Right lobe of liver (tissue), 6 donors: ENCODE measurements at regions not wholly inside any gene's neighbourhood (a gene's known extent, or its start where the extent isn't known, plus 50 kb on each side); places are given as distances from the start of the nearest gene placed in this dataset.

Experiments used
- ATAC-seq, 4 donors: fragments of 200-7000 bp; cut with Tn5 transposase; one replicate each; pipeline ENCODE4 v1.9.1; 2020; ENCODE audit warnings: mild to moderate bottlenecking in 4 of 4, moderate library complexity in 4 of 4
- DNase-seq, 3 donors: peaks; one replicate each; pipeline ENCODE4 v3.0.0-alpha.2; 2020
- H3K27ac ChIP-seq, 3 donors: fragments of 200-600 bp; one replicate each; pipeline ENCODE4 v1.8.0; 2022
- H3K27me3 ChIP-seq, 2 donors: fragments of 200-600 bp; one replicate each; pipeline ENCODE4 v1.8.0; 2022
- H3K36me3 ChIP-seq, 4 donors: fragments of 200-600 bp; sonication (generic) in 1 of 4; one replicate each; pipeline versions ENCODE4 v1.5.1 to v1.8.0; 2017 to 2022; ENCODE audit warnings: control low read depth in 1 of 4
- H3K4me1 ChIP-seq, 4 donors: fragments of 200-600 bp; sonication (generic) in 1 of 4; one replicate each; pipeline versions ENCODE4 v1.5.1 to v1.8.0; 2017 to 2022; ENCODE audit warnings: control low read depth in 1 of 4
- H3K4me3 ChIP-seq, 3 donors: fragments of 200-600 bp; one replicate each; pipeline ENCODE4 v1.8.0; 2022
- H3K9me3 ChIP-seq, 4 donors: fragments of 200-600 bp; sonication (generic) in 1 of 4; one replicate each; pipeline versions ENCODE4 v1.5.1 to v1.8.0; 2017 to 2022; ENCODE audit warnings: control low read depth in 1 of 4
- CTCF ChIP-seq, 4 donors: fragments of 200-600 bp in 3 of 4; fragments of 450-650 bp in 1 of 4; IDR thresholded peaks; one replicate each; pipeline versions ENCODE4 v1.5.1 to v1.8.0; 2016 to 2022; ENCODE audit warnings: antibody characterized with exemption in 4 of 4, mild to moderate bottlenecking in 2 of 4
- POLR2A ChIP-seq: fragments of 450-650 bp; IDR thresholded peaks from one replicate; pipeline ENCODE4 v1.6.1; 2017; ENCODE audit warnings: antibody characterized with exemption, mild to moderate bottlenecking
- WGBS: methylation state at CpG from one replicate; pipeline ENCODE4 v1.1.6; 2018; ENCODE audit warnings: low coverage, low lambda C conversion rate; ENCODE audit not compliant: insufficient coverage; ENCODE audit errors: missing lambda C conversion rate; 5-methylcytosine and 5-hydroxymethylcytosine counted together
- intact Hi-C, 2 donors: fragments of 100-400 bp; cut with DNase I; formaldehyde crosslinking; loops; one replicate each; pipeline versions ENCODE4 v1.11.2 to v1.14.1; 2022
- donor health status: DM: no; HTN: yes; CAD: no.
- donor health status: DM: no; HTN: no; CAD: no.
- donor health status: DM: no; HTN: no; CAD: no.
- donor health status: DM: no; HTN: yes; CAD: no.
- donor health status: DM: no; HTN: yes; CAD: no.

GRCh38 chrX:39017716-39018115 lies 216.5 kb downstream of the MID1IP1 start:
- no peak for ATAC-seq
- no peak overlapping the region for H3K27ac ChIP-seq
- no peak for DNase-seq
- H3K36me3 ChIP-seq: no peaks in the 10 kb centered on the region
- H3K27me3 ChIP-seq: no peaks in the 10 kb centered on the region
- H3K9me3 ChIP-seq: no peaks in the 10 kb centered on the region
- H3K4me1 ChIP-seq: peaks cover 0 to 13% (median 0%) of the 10 kb centered on the region in 4 donors
- 24% methylated on average over 5 of the region's 6 CpGs for WGBS
- TF ChIP-seq POLR2A (no peak), CTCF (IDR thresholded peaks at IDR 0.05) (no peak)
- intact Hi-C loops: no loop called here
- H3K4me3 ChIP-seq: no peak overlapping the region

- no peak for ATAC-seq
- WGBS: 63% methylated on average over 2 of the region's 3 CpGs
These were observed 217.3 kb downstream of the MID1IP1 start for GRCh38 chrX:39018541-39018940.

GRCh38 chrX:39019056-39019455 lies 217.8 kb downstream of the MID1IP1 start:
- Histone ChIP-seq H3K4me1 (peaks cover 0 to 13% (median 0%) of the 10 kb centered on the region in 4 donors), H3K4me3 (no peak overlapping the region), H3K27ac (no peak overlapping the region), H3K36me3 (no peaks in the 10 kb centered on the region), H3K9me3 (no peaks in the 10 kb centered on the region), H3K27me3 (no peaks in the 10 kb centered on the region)
- DNase-seq (no peak), ATAC-seq (no peak)
- intact Hi-C loops: no loop called here
- WGBS: 68% methylated on average over 10 of the region's 10 CpGs
- TF ChIP-seq POLR2A (no peak), CTCF (IDR thresholded peaks at IDR 0.05) (no peak)

More at GRCh38 chrX:39018541-39018940, 217.3 kb downstream of the MID1IP1 start:
- no peak for DNase-seq
- TF ChIP-seq POLR2A (no peak), CTCF (IDR thresholded peaks at IDR 0.05) (no peak)
- H3K4me3 ChIP-seq: no peak overlapping the region
- no peaks in the 10 kb centered on the region for H3K9me3 ChIP-seq
- no peaks in the 10 kb centered on the region for H3K36me3 ChIP-seq
- H3K27ac ChIP-seq: no peak overlapping the region
- H3K4me1 ChIP-seq: peaks cover 0 to 13% (median 0%) of the 10 kb centered on the region in 4 donors
- intact Hi-C loops: no loop called here
- no peaks in the 10 kb centered on the region for H3K27me3 ChIP-seq

GRCh38 chrX:39020051-39020669 lies 218.9 kb downstream of the MID1IP1 start:
- H3K27me3 ChIP-seq: no peaks in the 10 kb centered on the region
- no peak overlapping the region for H3K27ac ChIP-seq
- no peaks in the 10 kb centered on the region for H3K9me3 ChIP-seq
- WGBS: 46% methylated on average over 4 of the region's 6 CpGs
- TF ChIP-seq POLR2A (no peak), CTCF (IDR thresholded peaks at IDR 0.05) (no peak)
- DNase-seq (no peak), ATAC-seq (no peak)
- no peaks in the 10 kb centered on the region for H3K36me3 ChIP-seq
- H3K4me1 ChIP-seq: peaks cover 0 to 13% (median 0%) of the 10 kb centered on the region in 4 donors
- H3K4me3 ChIP-seq: no peak overlapping the region
- intact Hi-C loops: no loop called here
